ENCODE measurements at regions not wholly inside any gene's neighbourhood (a gene's known extent, or its start where the extent isn't known, plus 50 kb on each side); places are given as distances from the start of the nearest gene placed in this dataset.

DNA sequence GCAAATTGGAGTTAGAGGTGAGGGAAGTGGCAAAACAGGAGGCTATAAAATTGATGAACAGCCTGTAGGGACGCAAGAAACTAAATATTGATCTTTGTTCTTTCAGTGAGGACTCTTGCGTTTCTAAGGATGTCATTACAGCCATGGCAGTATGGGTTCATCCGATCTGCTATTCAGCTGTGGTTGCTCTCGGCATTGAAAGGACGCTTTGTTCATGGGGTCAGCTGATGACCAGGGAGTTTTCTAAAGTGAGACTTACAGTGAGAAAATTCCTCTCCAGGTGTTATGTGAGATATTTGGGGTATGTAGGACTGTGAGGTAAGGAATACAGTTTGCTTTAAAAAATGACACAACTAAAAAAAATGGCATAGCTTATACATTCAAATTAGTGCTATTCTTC, 52.7 kb upstream of the PELI1 start:
- no peak for DNase-seq (ENCODE audit: low read depth)
- TF ChIP-seq, protein P1, sequence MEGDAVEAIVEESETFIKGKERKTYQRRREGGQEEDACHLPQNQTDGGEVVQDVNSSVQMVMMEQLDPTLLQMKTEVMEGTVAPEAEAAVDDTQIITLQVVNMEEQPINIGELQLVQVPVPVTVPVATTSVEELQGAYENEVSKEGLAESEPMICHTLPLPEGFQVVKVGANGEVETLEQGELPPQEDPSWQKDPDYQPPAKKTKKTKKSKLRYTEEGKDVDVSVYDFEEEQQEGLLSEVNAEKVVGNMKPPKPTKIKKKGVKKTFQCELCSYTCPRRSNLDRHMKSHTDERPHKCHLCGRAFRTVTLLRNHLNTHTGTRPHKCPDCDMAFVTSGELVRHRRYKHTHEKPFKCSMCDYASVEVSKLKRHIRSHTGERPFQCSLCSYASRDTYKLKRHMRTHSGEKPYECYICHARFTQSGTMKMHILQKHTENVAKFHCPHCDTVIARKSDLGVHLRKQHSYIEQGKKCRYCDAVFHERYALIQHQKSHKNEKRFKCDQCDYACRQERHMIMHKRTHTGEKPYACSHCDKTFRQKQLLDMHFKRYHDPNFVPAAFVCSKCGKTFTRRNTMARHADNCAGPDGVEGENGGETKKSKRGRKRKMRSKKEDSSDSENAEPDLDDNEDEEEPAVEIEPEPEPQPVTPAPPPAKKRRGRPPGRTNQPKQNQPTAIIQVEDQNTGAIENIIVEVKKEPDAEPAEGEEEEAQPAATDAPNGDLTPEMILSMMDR (IDR thresholded peaks at IDR 0.05; ENCODE audit: control insufficient read depth, insufficient read depth, low read depth, low read length, missing control alignments): no peak
- no peak overlapping the region for H3K4me3 ChIP-seq (ENCODE audit: control insufficient read depth, low read depth, low read length)

DNA sequence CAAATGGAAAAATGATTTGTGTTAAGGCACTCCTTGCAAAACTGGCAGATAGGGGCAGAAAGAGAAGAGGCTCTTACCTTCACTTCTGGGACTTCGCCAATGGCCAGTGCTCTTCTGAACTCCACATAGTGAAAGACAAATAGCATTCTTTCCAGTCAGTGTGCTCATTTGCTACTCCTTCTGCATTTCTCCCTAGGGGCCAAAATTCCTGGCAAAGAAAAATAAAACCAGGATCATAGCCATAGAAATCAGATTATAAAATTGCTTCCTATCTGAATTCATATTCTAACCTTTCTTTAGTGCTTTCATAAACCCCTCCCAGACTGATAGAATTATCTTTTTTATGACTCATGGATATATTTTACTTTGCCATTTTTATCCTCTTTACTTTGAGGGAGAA, 56.9 kb upstream of the PELI1 start:
- H3K4me3 ChIP-seq (ENCODE audit: control insufficient read depth, low read depth, low read length): no peak overlapping the region
- DNase-seq (ENCODE audit: low read depth): no peak
- TF ChIP-seq, protein P1 (IDR thresholded peaks at IDR 0.05; ENCODE audit: control insufficient read depth, insufficient read depth, low read depth, low read length, missing control alignments): no peak

DNA sequence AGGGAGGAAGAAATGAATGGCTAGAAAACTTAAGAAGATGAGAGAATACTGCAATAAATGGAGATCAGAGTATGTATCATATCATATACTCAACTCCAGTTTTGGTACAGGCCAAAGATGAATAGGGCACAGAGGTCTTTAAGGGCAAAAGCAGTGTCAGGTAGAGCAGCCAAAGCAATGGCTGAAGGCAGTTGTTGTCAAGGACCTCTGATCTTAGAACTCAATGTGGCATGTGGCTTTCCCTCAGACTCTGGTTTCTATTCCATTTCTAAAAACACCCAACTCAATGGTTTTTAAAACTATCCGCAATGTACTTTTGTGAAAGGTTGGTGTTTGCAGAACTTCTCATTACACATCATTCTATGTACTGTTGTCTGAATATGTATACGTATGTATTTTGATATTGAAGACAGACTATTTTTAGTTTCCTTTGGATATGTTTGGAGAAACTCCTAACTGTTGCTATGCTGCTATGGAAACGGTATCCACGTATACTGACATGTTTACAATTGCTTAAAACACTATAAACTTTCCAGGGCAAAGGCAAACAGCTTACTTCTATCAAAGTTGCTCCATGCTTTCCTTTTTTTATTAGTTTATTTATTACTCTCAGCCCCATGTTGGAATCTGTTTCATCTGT, 58.1 kb upstream of the PELI1 start:
- no peak overlapping the region for H3K4me3 ChIP-seq (ENCODE audit: control insufficient read depth, low read depth, low read length)
- no peak for DNase-seq (ENCODE audit: low read depth)
- TF ChIP-seq, protein P1 (IDR thresholded peaks at IDR 0.05; ENCODE audit: control insufficient read depth, insufficient read depth, low read depth, low read length, missing control alignments): no peak

DNA sequence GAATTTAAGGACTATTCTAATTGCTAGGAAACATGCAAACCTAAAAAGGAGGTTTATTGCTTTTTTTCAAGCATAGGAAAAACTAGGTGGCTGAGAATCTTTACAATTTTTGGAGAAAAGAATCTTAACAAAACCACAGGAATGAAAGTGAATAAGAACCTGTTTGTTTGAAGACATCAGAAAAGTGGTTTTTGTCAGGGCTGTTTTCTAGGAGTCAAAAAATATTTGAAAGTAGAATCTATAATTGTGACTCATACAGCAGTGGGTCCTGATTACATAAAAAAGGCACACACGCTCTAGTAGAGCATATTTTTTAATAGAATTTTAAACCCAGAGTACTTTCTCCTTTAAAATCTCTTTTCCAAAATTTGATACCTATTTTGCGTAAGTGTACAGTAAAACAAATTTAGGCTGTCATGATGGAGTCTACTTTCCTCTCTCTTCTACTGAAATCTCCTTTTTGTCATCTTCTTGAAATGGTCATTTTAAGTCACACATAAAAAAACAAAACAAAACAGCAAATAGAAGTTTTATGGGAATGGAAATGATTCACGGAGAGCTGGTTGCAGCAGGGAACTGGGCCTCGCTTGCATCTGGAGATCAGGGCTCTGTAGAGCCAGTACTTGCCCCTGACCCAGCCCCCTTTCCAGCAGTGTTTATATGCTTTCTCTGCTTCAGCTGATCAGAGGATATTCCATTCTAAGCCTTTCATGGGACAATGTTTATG, 59.1 kb upstream of the PELI1 start:
- TF ChIP-seq, protein P1 (IDR thresholded peaks at IDR 0.05; ENCODE audit: control insufficient read depth, insufficient read depth, low read depth, low read length, missing control alignments): no peak
- no peak for DNase-seq (ENCODE audit: low read depth)
- H3K4me3 ChIP-seq (ENCODE audit: control insufficient read depth, low read depth, low read length): no peak overlapping the region

DNA sequence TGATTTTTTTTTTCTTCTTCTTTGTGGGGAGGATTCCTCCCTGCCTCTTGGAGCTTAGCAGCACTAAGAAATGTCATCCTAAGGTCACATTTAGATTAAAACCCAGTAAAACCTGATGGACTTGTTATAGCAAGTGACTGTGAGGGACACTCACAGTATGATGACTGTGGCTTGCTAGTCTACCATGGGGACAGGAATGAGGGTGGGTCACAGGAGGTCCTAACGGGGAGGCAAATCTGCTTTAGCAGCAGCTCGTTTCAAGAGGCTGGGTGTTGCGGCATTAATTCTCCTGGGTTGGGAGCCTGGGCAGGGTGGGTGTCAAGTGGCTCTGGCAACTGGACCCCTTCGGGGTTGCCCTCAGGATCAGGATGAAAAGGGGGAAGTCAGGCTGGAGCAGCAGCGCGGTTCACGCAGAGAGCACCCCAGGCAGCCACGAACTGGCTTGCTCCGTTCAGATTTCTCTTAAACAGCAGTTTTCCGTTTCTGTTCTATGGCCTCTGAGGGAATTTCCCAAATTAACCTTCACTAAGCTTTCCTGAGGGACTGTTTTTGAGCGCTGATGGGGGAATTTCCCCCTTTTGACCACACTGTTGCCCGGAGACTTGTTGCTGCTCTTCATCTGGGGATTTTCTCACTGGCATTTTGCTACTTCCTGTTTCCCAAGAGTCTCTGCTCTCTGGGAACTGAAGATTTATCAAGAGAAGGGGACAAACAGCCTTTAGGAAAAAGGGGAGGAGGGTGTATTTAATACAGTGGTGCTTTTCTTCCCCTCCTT, 59.8 kb upstream of the PELI1 start:
- TF ChIP-seq, protein P1 (IDR thresholded peaks at IDR 0.05; ENCODE audit: control insufficient read depth, insufficient read depth, low read depth, low read length, missing control alignments): no peak
- no peak for DNase-seq (ENCODE audit: low read depth)
- H3K4me3 ChIP-seq (ENCODE audit: control insufficient read depth, low read depth, low read length): no peak overlapping the region

DNA sequence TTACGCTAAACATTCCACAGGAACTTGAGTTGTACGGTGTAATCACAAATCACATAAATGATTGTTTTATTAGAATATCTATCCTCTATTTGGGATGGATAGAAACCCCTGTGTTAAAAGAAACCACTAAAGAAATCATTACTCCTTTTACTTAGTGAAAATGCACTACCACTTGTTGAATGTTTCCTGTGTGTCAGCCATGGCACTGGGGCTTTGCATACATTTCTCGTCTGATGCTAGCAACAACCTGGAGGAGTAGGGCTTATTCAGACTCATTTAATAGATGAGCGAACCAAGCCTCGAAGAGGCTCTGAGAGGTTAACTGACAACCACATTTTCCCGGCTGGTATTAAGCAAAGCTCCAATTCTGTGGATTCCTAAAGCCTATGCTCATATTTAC, 60.5 kb upstream of the PELI1 start:
- TF ChIP-seq, protein P1 (IDR thresholded peaks at IDR 0.05; ENCODE audit: control insufficient read depth, insufficient read depth, low read depth, low read length, missing control alignments): no peak
- no peak for DNase-seq (ENCODE audit: low read depth)
- H3K4me3 ChIP-seq (ENCODE audit: control insufficient read depth, low read depth, low read length): no peak overlapping the region
